Keratinocyte (primary cell): ENCODE measurements at regions not wholly inside any gene's neighbourhood (a gene's known extent, or its start where the extent isn't known, plus 50 kb on each side); places are given as distances from the start of the nearest gene placed in this dataset.

Experiments
- EZH2 ChIP-seq: IDR thresholded peaks from one replicate; pipeline ENCODE4 v1.6.1; 2012; ENCODE audit warnings: inconsistent platforms, mild to moderate bottlenecking, low read length, moderate library complexity
- TF ChIP-seq, protein P1 (sequence below), 3 experiments: IDR thresholded peaks in 1 of 3; conservative IDR thresholded peaks in 1 of 3; optimal IDR thresholded peaks in 1 of 3; 2 replicates in 2 of 3; 3 replicates in 1 of 3; pipeline versions ENCODE3 to v1.5.1; 2011; ENCODE audit warnings: low read length in 3 of 3, mild to moderate bottlenecking in 3 of 3, moderate library complexity in 2 of 3, control low read depth in 1 of 3, inconsistent platforms in 1 of 3; ENCODE audit not compliant: insufficient read depth in 2 of 3; ENCODE audit errors: extremely low read depth in 1 of 3

DNA sequence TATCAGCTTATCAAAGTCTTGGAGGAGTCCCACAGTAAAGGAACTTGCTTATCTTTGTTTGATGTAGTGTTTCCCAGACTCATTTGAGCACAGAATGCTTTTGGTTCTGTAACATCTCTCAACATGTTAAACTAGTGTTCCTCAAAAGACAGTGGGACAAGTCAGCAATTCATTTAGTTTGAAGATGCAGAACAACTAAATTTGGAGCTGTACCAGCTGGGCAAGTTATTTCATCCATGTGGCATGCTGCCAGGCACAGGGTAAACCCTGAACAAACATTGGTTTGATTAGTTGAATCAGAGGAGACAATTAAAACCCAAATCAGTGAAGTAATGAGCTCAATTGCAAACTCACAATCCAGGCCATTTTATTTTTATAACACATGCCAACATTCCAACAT is 141.2 kb downstream of the CSNK2A3 start:
- TF ChIP-seq, protein P1, sequence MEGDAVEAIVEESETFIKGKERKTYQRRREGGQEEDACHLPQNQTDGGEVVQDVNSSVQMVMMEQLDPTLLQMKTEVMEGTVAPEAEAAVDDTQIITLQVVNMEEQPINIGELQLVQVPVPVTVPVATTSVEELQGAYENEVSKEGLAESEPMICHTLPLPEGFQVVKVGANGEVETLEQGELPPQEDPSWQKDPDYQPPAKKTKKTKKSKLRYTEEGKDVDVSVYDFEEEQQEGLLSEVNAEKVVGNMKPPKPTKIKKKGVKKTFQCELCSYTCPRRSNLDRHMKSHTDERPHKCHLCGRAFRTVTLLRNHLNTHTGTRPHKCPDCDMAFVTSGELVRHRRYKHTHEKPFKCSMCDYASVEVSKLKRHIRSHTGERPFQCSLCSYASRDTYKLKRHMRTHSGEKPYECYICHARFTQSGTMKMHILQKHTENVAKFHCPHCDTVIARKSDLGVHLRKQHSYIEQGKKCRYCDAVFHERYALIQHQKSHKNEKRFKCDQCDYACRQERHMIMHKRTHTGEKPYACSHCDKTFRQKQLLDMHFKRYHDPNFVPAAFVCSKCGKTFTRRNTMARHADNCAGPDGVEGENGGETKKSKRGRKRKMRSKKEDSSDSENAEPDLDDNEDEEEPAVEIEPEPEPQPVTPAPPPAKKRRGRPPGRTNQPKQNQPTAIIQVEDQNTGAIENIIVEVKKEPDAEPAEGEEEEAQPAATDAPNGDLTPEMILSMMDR (optimal IDR thresholded peaks at IDR 0.05 in 1 of 3, IDR thresholded peaks at IDR 0.05 in 1 of 3, conservative IDR thresholded peaks at IDR 0.05 in 1 of 3; ENCODE audit: extremely low read depth in 1 of 3, insufficient read depth in 2 of 3, low read length in 3 of 3) = no peak
- TF ChIP-seq EZH2 = no peak
